ENCODE measurements at regions not wholly inside any gene's neighbourhood (a gene's known extent, or its start where the extent isn't known, plus 50 kb on each side); places are given as distances from the start of the nearest gene placed in this dataset.

GRCh38 chr12:96104566-96104965, 69.2 kb upstream of the LTA4H start:
- Histone ChIP-seq H3K36me3 (ENCODE audit: insufficient read depth) (no peaks in the 10 kb centered on the region), H2AFZ (no peak overlapping the region), H3K27me3 (ENCODE audit: insufficient read depth) (no peaks in the 10 kb centered on the region), H3K4me2 (no peak overlapping the region), H3F3A (replicated peaks; ENCODE audit: low read depth) (no peaks in the 10 kb centered on the region), H3K4me1 (ENCODE audit: insufficient read depth) (no peaks in the 10 kb centered on the region), H3K79me2 (replicated peaks; ENCODE audit: insufficient read depth) (no peaks in the 10 kb centered on the region), H3K9me2 (ENCODE audit: insufficient read depth) (no peaks in the 10 kb centered on the region), H3K27ac (ENCODE audit: low read depth) (no peak overlapping the region), H3K4me3 (no peak overlapping the region), H4K20me1 (replicated peaks; ENCODE audit: insufficient read depth) (no peaks in the 10 kb centered on the region)
- DNase-seq (ENCODE audit: low spot score) (no peak), ATAC-seq (no peak)
- Mint-ChIP-seq H3K27me3 (ENCODE audit: insufficient read depth, low read depth, poor library complexity) (peaks cover 8% of the 10 kb centered on the region), H3K9me3 (peaks cover 7% of the 10 kb centered on the region; the same call in 2 of the 3 replicates), H3K4me1 (peaks cover 10% of the 10 kb centered on the region), H3K27ac (no peak overlapping the region), H3K4me3 (no peak overlapping the region), H3K36me3 (ENCODE audit: low read depth) (peaks cover 5% of the 10 kb centered on the region; the same call in 2 of the 3 replicates)
- TF ChIP-seq EZH2phosphoT487 (IDR thresholded peaks at IDR 0.05; ENCODE audit: unreplicated experiment) (no peak), CREB1 (CRISPR knock-in tag; IDR thresholded peaks at IDR 0.05; ENCODE audit: low read depth) (no peak), JUNB (IDR thresholded peaks at IDR 0.05; ENCODE audit: unreplicated experiment) (no peak), REST (IDR thresholded peaks at IDR 0.05; ENCODE audit: unreplicated experiment) (no peak), STAT1 (IDR thresholded peaks at IDR 0.05; ENCODE audit: unreplicated experiment) (no peak), CTCF (conservative IDR thresholded peaks at IDR 0.05; ENCODE audit: low read depth in 2 of 2) (no peak), ZNF462 (CRISPR knock-in tag; IDR thresholded peaks at IDR 0.05) (no peak), POLR2AphosphoS5 (IDR thresholded peaks at IDR 0.05; ENCODE audit: low read depth) (no peak), ZNF331 (CRISPR knock-in tag; IDR thresholded peaks at IDR 0.05; ENCODE audit: low read depth) (no peak), NANOG (IDR thresholded peaks at IDR 0.05; ENCODE audit: borderline replicate concordance) (no peak), EZH2 (IDR thresholded peaks at IDR 0.05; ENCODE audit: low read depth, unreplicated experiment) (no peak), ZNF114 (CRISPR knock-in tag; IDR thresholded peaks at IDR 0.05) (no peak), ETS1 (IDR thresholded peaks at IDR 0.05) (no peak)
